GM23248 (cell line): ENCODE measurements at regions not wholly inside any gene's neighbourhood (a gene's known extent, or its start where the extent isn't known, plus 50 kb on each side); places are given as distances from the start of the nearest gene placed in this dataset.
"Not testable (repeated sequence)": the region's sequence is repeated elsewhere in the genome, so short reads cannot be mapped to it uniquely, and the experiment has no call there.

Experiments used
- EZH2 ChIP-seq: fragments of 200-600 bp; sonication (generic); IDR thresholded peaks from 2 replicates; pipeline ENCODE4 v1.6.1; 2018; ENCODE audit warnings: antibody characterized with exemption, mild to moderate bottlenecking; ENCODE audit not compliant: insufficient read depth, poor library complexity, severe bottlenecking
- EZH2phosphoT487 ChIP-seq: fragments of 200-600 bp; sonication (generic); IDR thresholded peaks from 2 replicates; pipeline ENCODE4 v1.6.1; 2018; ENCODE audit warnings: antibody characterized with exemption, moderate library complexity, mild to moderate bottlenecking, low read depth; ENCODE audit not compliant: insufficient read depth

DNA sequence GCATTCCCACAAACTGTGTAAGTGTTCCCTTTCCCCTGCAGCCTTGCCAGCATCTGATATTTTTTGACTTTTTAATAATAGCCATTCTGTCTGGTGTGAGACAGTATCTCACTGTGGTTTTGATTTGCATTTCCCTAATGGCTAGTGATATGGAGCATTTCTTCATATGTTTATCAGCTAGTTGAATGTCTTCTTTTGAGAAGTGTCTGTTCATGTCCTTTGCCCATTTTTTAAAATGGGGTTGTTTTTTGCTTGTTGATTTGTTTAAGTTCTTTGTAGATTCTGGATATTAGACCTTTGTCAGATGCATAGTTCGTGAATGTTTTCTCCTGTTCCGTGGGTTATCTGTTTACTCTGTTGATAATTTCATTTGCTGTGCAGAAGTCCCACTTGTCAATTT, 492.8 kb downstream of the JRKL start:
- not testable (repeated sequence) for TF ChIP-seq EZH2phosphoT487, EZH2
